ENCODE measurements at regions not wholly inside any gene's neighbourhood (a gene's known extent, or its start where the extent isn't known, plus 50 kb on each side); places are given as distances from the start of the nearest gene placed in this dataset.

- no peak for DNase-seq
Measured at GRCh38 chr21:26784974-26785373, 60.2 kb downstream of the ADAMTS1 start.

DNA sequence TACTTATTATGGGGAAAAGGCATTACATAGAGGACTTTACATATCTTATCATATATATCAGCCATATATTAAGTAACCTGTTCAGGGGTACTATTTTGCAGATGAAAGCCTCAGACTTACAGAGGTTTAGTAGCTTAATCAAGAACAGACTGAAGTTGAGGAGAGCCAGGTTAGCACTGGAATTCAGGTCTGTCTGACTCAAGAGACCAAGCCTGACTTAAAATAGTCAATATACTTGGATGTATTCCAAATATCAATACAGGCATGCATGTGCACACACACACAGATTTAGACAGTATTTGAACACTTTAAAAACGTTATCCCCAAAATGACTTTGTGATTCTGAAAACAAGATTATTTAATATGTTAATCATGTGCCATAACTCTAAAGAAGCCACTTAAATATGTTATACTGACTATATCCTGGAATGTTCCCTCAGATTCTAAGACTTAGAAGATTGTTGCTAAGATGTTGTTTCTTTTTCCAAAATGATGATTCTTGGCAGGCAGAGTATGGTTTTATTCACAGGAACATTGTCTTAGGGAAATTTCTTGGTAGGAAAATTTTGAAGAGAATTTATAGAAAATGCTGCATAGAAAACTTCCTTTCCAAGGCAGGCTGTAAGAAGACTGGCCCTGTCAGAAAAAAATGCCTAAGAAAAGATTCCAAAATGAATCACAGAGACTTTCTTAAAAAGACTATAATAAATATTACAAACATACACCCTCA is 61.6 kb downstream of the ADAMTS1 start:
- DNase-seq = no peak

- no peak for DNase-seq
Measured at GRCh38 chr21:26782747-26783146, 62.5 kb downstream of the ADAMTS1 start.

- no peak for DNase-seq
Measured at GRCh38 chr21:26782331-26782730, 62.9 kb downstream of the ADAMTS1 start.

DNA sequence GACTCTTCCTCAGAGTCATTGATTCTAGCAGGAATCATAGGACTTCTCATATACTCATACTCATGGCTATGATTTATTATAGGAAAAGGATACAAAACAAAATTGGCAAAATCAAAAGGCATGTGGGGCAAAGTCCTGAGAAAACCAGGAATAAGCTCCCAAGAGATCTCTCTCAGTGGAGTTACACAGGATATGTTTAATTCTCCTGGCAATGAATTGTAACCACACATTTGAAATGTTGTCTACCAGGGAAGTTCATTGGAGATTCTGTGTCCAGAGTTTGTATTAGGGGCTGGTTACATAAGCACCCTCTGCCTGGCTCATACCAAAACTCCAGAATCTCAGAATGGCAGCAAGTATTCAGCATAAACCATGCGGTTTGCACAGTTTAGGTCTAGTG is 63.9 kb downstream of the ADAMTS1 start:
- no peak for DNase-seq

DNA sequence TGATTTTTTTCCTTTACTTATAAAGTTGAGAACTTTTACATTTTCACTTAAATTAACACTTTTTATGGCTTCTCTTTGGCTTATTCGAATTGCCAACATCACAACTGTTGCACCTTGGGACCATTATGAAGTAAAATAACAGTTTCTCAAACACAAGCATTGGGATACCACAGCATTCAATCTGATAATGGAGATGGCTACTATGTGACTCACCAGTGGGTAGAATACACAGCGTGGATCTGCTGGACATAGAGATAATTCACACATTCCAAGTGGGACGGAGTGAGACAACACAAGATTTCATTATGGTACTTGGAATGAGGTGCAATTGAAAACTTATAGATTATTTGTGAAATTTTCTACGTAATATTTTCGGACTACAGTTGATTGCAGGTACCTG is 68.0 kb downstream of the ADAMTS1 start:
- no peak for DNase-seq

GRCh38 chr21:26776310-26777021 is 68.7 kb downstream of the ADAMTS1 start:
- peak; percentile 75 for DNase-seq

GRCh38 chr21:26773058-26773457 is 72.2 kb downstream of the ADAMTS1 start:
- DNase-seq = no peak

DNA sequence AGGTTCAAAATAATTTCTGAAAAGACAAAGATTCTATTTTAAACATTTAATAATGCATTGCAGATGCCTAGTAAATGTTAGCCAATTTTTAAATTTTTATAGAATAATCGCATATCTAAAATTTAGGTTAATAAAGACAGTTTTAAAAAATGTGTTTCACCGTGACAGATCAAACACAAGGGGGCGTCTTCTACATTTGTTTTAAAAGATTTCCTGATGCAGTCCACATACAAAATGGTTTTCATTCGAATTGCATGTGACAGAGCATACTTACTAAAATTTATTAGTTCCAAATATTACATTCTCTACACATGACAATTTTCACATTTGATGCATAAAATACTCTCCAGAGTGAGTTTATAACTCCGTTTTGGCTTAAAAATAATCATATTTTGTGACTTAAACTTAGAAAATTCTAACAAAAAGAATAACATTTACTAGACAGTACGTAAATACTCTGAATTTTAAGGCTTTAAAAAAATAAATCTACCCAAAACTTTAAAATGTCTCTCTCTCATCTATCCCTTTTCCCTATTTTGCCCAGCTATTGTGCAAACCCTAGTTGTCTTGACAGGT is 75.5 kb downstream of the ADAMTS1 start:
- DNase-seq = peak; percentile 62

DNA sequence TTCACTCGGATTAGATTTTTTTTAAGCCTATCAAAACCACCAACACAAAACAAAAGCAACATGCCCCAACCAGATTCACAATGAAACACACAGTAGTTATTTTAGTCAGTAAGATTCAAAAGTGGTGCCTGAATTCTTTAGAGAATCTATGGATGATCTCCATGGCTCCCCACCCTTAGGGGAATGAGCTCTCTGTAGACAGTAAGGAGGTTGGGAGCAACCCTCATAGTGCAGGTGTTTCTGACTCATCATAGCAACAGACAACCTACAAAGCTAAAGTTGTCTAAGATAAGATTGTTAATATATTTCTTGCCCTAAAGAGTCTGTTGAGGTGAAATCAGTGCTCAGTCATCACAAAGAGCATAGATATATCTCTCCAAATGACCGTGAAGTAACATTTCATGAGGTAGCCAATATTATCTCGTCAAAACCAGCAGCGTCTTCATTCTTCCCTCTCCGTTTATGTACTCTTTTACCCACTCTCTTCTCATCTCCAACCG is 78.3 kb downstream of the ADAMTS1 start:
- DNase-seq = no peak

DNA sequence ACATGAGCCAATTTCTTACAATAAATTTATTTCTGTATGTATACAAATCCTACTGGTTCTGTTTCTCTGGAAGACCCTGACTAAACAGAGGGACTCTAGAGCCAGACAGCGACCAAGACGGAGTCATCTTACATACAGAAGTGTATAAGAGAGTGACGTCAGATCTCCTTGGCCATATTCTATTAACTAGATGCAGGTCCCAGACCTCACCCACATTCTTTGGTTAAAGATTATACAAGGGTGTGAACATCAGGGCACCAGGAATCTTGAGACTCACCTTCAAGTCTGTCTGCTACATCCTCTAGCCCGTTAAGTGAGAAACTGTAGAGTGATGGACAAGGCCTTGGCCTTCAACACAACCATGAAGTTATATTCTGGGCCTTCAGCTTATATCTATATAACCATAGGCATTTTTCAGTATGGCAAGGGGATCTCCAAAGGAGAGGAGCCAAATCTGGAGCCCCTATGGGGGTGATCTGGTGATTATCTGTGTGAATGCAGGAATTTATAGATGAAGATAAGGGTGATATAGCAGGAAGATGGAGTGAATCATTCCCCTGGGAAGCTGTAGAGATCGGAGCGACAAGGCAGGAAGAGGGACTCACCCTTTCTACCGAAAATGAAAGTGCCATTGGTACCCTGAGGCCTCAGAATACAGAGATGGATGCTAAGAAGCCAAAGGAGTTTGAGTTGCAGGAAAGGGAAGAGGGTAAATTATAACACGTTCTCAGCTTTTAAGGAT is 83.9 kb downstream of the ADAMTS1 start:
- no peak for DNase-seq

DNA sequence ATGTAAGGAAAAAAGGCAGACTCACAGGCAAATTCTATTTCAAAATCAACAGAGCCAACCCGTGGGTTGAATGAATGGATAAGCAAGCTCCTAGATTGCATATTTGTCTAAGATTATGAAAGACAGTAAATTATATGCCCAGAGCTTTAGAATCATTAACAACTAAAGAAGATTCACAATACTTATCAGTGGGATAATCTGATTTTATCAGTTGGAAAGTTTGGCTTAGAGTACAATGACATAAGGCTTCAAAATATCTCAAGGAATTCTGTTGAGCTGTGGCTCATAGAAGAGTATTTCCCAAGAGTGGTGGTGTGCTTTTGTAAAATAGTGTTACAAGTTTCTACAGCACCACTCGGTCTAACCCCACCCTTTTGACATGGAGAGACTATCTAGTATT is 85.5 kb downstream of the ADAMTS1 start:
- no peak for DNase-seq

DNA sequence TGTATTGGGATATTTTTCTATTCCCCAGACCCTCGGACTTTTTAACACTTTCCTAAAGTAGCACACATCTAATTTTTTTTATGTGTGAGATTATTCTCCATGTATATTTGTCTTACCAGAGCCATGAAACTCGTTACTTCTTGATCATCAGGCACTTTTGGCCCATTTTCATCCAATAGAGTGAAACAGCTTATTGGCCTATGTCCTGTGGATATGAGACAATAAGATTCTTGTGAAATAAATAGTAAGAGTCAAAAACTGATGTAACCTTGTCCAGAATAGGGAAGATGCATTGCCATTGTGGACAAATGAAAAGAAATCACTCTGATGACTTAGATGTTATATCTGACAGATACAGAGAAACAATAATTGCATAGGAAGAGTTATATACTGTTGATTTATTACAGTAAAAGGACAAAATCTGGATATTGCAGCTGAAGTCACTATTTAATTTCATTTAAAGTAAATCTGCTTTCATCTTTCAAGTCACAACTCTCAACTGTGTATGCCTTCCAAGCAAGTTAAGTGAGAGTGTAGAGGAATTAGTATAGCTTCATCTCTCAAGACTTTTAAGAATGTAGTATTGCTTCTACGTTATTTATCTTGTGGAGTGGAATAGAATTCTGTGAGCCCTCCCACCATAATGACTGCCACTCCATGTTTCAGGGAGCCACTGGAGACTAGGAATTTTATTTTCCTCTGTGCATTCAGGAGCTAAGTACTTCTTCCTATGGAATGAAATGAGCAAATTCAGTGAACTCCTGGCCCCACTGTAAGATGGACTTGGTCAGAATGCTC is 86.9 kb downstream of the ADAMTS1 start:
- no peak for DNase-seq

DNA sequence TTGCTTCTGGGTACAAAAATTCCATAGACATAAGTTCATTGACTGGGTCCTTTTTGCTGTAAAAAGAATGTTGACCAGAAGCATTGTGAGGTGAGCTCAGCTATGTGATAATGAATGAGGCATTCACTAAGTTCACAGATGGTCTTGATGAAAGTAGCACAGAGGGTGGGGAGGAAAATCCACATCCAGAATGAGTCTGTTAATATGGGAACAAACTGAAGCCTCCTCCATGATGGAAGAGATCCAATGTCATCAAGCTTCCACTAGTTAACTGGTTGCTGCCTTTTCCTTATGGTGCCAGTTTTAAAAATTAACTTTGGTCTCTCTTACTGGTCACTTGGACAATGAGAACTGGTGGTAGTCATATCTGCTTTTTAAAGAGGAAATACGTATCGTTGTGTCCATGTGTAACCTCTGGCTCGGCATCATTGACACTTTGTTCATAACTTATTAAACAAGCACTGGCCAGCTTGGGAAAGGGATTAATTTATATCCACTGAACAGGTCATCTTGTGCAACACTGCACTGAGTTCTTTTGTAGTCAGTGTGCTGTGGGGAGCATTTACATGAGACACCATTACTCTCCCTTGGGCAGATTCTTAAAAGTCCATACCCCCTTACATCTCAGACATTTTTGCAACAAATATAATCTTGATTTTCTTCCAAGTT is 88.6 kb downstream of the ADAMTS1 start:
- DNase-seq = peak; percentile 75

DNA sequence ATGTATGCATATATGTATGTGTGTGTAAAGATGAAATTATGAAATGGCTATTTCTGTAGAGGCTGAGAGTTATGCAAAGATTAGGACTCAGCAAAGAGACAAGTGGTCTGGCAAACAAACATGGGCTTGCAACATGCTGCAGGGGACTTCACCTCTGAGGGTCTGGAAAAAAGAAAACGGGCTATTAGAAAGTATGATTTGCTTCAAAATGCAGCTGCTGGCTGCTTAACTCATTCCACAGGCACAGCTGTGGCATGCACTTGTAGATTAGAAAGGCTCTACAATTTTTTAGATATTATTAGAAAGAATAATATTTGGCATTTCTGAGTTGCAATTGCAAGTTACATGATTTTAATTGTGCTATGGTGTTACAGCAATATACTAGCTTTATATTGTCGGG is 90.4 kb downstream of the ADAMTS1 start:
- DNase-seq = no peak

- no peak for DNase-seq
Measured at GRCh38 chr21:26753822-26754221, 91.4 kb downstream of the ADAMTS1 start.

GRCh38 chr21:26752849-26753248 is 92.4 kb downstream of the ADAMTS1 start:
- DNase-seq = no peak

GRCh38 chr21:26751305-26751704 is 93.9 kb downstream of the ADAMTS1 start:
- DNase-seq = no peak

DNA sequence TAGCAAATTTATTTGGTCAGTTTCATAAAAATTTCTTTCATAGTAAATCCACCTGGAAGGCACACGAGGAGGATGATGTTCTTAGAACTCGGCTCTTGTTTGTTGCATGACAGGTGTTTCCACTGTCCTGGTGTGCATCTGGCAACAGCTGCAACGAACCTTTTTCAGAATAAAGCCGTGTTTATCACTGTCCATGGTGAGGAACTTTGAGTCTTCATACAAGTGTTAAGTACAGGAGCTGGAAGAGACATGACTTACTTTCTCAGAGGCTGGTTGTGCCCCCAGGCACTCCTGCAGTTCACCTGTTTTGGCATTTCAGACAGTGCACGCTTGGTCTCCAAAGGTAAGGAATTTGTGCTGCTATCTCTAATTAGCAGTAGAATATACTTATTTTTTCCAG is 97.1 kb downstream of the ADAMTS1 start:
- DNase-seq = no peak

GRCh38 chr21:26747216-26747615 is 98.0 kb downstream of the ADAMTS1 start:
- DNase-seq = no peak

GRCh38 chr21:26743524-26743923 is 101.7 kb downstream of the ADAMTS1 start:
- no peak for DNase-seq

DNA sequence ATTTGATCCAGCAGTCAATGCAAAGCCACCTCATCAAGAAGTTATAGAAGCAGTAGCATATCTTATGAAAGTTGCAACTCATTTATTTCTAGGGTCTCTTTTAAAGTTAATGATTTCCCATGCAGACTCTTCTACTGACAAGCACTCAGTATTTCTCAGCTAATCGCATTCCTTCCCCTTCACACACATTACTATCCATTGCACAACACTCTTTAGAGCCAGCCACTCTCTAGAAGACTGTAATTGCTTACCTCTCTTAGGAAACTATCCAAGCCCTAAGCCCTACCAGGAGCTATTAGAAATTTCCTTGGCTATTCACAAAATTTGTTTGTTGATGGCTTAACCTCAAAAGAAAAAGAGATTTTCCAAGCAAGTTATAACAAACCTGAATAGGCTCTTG is 106.0 kb downstream of the ADAMTS1 start:
- peak; percentile 42 for DNase-seq

Data from fibroblast of skin of right quadriceps (primary cell).